Adrenal gland (tissue), 5 donors: ENCODE measurements at regions not wholly inside any gene's neighbourhood (a gene's known extent, or its start where the extent isn't known, plus 50 kb on each side); places are given as distances from the start of the nearest gene placed in this dataset.

Experiments
- CTCF ChIP-seq, 6 experiments: fragments of 450-650 bp in 4 of 6; fragments of 200-600 bp in 2 of 6; sonication (generic) in 1 of 6; IDR thresholded peaks; 1 replicate in 5 of 6; 2 replicates in 1 of 6; pipeline versions ENCODE4 v1.5.1 to v1.8.0; 2016 to 2021; ENCODE audit warnings: antibody characterized with exemption in 6 of 6, mild to moderate bottlenecking in 2 of 6, moderate library complexity in 1 of 6
- POLR2A ChIP-seq, 2 donors: fragments of 450-650 bp; IDR thresholded peaks; one replicate each; pipeline ENCODE4 v1.6.1; 2017; ENCODE audit warnings: antibody characterized with exemption in 2 of 2, mild to moderate bottlenecking in 2 of 2, moderate library complexity in 1 of 2
- donor health status: DM: no; HTN: no; CAD: no.

GRCh38 chr9:1919229-1919628 lies 95.9 kb upstream of the SMARCA2 start:
- TF ChIP-seq CTCF (IDR thresholded peaks at IDR 0.05) (no peak), POLR2A (IDR thresholded peaks at IDR 0.05) (no peak)
